ENCODE measurements at regions not wholly inside any gene's neighbourhood (a gene's known extent, or its start where the extent isn't known, plus 50 kb on each side); places are given as distances from the start of the nearest gene placed in this dataset.

GRCh38 chr13:111636271-111636670, 315.8 kb downstream of the TEX29 start:
- no peak overlapping the region for H3K4me2 ChIP-seq (ENCODE audit: low read length)
- ChIA-PET CTCF (ENCODE audit: unreplicated experiment) (no interaction called here), POLR2A (no interaction called here)
- no peak for DNase-seq (ENCODE audit: low spot score)
- no peaks in the 10 kb centered on the region for H3K36me3 ChIP-seq (ENCODE audit: insufficient read depth, low read length)
- H3K4me1 ChIP-seq (ENCODE audit: insufficient read depth, low read length, poor library complexity, severe bottlenecking) = no peaks in the 10 kb centered on the region
- no peaks in the 10 kb centered on the region for H3K79me2 ChIP-seq (ENCODE audit: insufficient read depth, low read depth, low read length)
- H4K20me1 ChIP-seq (ENCODE audit: insufficient read depth, low read length) = no peaks in the 10 kb centered on the region
- H3K4me3 ChIP-seq (ENCODE audit: low read depth, low read length, poor library complexity, severe bottlenecking) = no peak overlapping the region
- H2AFZ ChIP-seq (ENCODE audit: low read length) = no peak overlapping the region
- TF ChIP-seq EZH2phosphoT487 (IDR thresholded peaks at IDR 0.05; ENCODE audit: borderline replicate concordance, low read depth, low read length) (no peak), CTCF (conservative IDR thresholded peaks at IDR 0.05; ENCODE audit: low read length) (no peak)
- BruUV-seq (replicated peaks) = no TSS peak
- H3K9me2 ChIP-seq (ENCODE audit: insufficient read depth, low read length) = no peaks in the 10 kb centered on the region
- H3K9me3 ChIP-seq (ENCODE audit: low read length) = no peaks in the 10 kb centered on the region
- intact Hi-C loops (cut with micrococcal nuclease; ENCODE audit: unreplicated experiment) = no loop called here
- no peak overlapping the region for H3K27ac ChIP-seq (ENCODE audit: low read depth, low read length, poor library complexity, severe bottlenecking)

- H3K27ac ChIP-seq (ENCODE audit: low read depth, low read length, poor library complexity, severe bottlenecking) = no peak overlapping the region
- H2AFZ ChIP-seq (ENCODE audit: low read length) = no peak overlapping the region
- no peaks in the 10 kb centered on the region for H4K20me1 ChIP-seq (ENCODE audit: insufficient read depth, low read length)
- no peaks in the 10 kb centered on the region for H3K79me2 ChIP-seq (ENCODE audit: insufficient read depth, low read depth, low read length)
- no peaks in the 10 kb centered on the region for H3K4me1 ChIP-seq (ENCODE audit: insufficient read depth, low read length, poor library complexity, severe bottlenecking)
- TF ChIP-seq EZH2phosphoT487 (IDR thresholded peaks at IDR 0.05; ENCODE audit: borderline replicate concordance, low read depth, low read length) (no peak), CTCF (conservative IDR thresholded peaks at IDR 0.05; ENCODE audit: low read length) (no peak)
- H3K4me2 ChIP-seq (ENCODE audit: low read length) = no peak overlapping the region
- H3K9me3 ChIP-seq (ENCODE audit: low read length) = no peaks in the 10 kb centered on the region
- ChIA-PET CTCF (ENCODE audit: unreplicated experiment) (no interaction called here), POLR2A (no interaction called here)
- no peaks in the 10 kb centered on the region for H3K9me2 ChIP-seq (ENCODE audit: insufficient read depth, low read length)
- H3K4me3 ChIP-seq (ENCODE audit: low read depth, low read length, poor library complexity, severe bottlenecking) = no peak overlapping the region
- no TSS peak for BruUV-seq (replicated peaks)
- intact Hi-C loops (cut with micrococcal nuclease; ENCODE audit: unreplicated experiment) = no loop called here
- no peak for DNase-seq (ENCODE audit: low spot score)
- no peaks in the 10 kb centered on the region for H3K36me3 ChIP-seq (ENCODE audit: insufficient read depth, low read length)
Measured at GRCh38 chr13:111636804-111637203, 316.4 kb downstream of the TEX29 start.

- no TSS peak for BruUV-seq (replicated peaks)
- H3K36me3 ChIP-seq (ENCODE audit: insufficient read depth, low read length) = no peaks in the 10 kb centered on the region
- intact Hi-C loops (cut with micrococcal nuclease; ENCODE audit: unreplicated experiment) = no loop called here
- CTCF ChIA-PET (ENCODE audit: unreplicated experiment) = no interaction called here
- H3K9me2 ChIP-seq (ENCODE audit: insufficient read depth, low read length) = no peaks in the 10 kb centered on the region
- H3K79me2 ChIP-seq (ENCODE audit: insufficient read depth, low read depth, low read length) = no peaks in the 10 kb centered on the region
- no peak overlapping the region for H3K4me3 ChIP-seq (ENCODE audit: low read depth, low read length, poor library complexity, severe bottlenecking)
- no peaks in the 10 kb centered on the region for H3K9me3 ChIP-seq (ENCODE audit: low read length)
- no peaks in the 10 kb centered on the region for H3K4me1 ChIP-seq (ENCODE audit: insufficient read depth, low read length, poor library complexity, severe bottlenecking)
- no peak overlapping the region for H2AFZ ChIP-seq (ENCODE audit: low read length)
- no peak overlapping the region for H3K27ac ChIP-seq (ENCODE audit: low read depth, low read length, poor library complexity, severe bottlenecking)
- no peaks in the 10 kb centered on the region for H4K20me1 ChIP-seq (ENCODE audit: insufficient read depth, low read length)
- no peak for TF ChIP-seq CTCF (conservative IDR thresholded peaks at IDR 0.05; ENCODE audit: low read length)
- no peak for TF ChIP-seq EZH2phosphoT487 (IDR thresholded peaks at IDR 0.05; ENCODE audit: borderline replicate concordance, low read depth, low read length)
- no peak overlapping the region for H3K4me2 ChIP-seq (ENCODE audit: low read length)
- no peak for DNase-seq (ENCODE audit: low spot score)
- POLR2A ChIA-PET = no interaction called here
Measured at GRCh38 chr13:111637365-111637764, 316.9 kb downstream of the TEX29 start.
